22Rv1 (cell line): ENCODE measurements at regions not wholly inside any gene's neighbourhood (a gene's known extent, or its start where the extent isn't known, plus 50 kb on each side); places are given as distances from the start of the nearest gene placed in this dataset.
"Not testable (repeated sequence)": the region's sequence is repeated elsewhere in the genome, so short reads cannot be mapped to it uniquely, and the experiment has no call there.

Experiments used
- H3K27ac ChIP-seq: fragments of 450-650 bp; 2 replicates; pipeline ENCODE4 v1.5.1; 2017
- CTCF ChIP-seq: fragments of 450-650 bp; IDR thresholded peaks from 2 replicates; pipeline ENCODE4 v1.5.1; 2017; ENCODE audit warnings: mild to moderate bottlenecking
- ZFX ChIP-seq: fragments of 450-650 bp; IDR thresholded peaks from 2 replicates; pipeline ENCODE4 v1.6.1; 2017; ENCODE audit warnings: antibody characterized with exemption, borderline replicate concordance

GRCh38 chr5:174935854-174936474, 211.6 kb downstream of the MSX2 start:
- TF ChIP-seq CTCF (peak; percentile 93), ZFX (no peak)
- no peak overlapping the region for H3K27ac ChIP-seq

- not testable (repeated sequence) for H3K27ac ChIP-seq
These were observed 206.7 kb downstream of the MSX2 start for GRCh38 chr5:174931033-174931432.

- H3K27ac ChIP-seq, result no peak overlapping the region
- TF ChIP-seq ZFX (no peak), CTCF (no peak)
These were observed 201.2 kb downstream of the MSX2 start for GRCh38 chr5:174925586-174925985.

- no peak overlapping the region for H3K27ac ChIP-seq
- no peak for TF ChIP-seq CTCF
- TF ChIP-seq ZFX, result no peak
These were observed 198.6 kb downstream of the MSX2 start for GRCh38 chr5:174922955-174923354.

GRCh38 chr5:174920906-174921550, 196.6 kb downstream of the MSX2 start:
- H3K27ac ChIP-seq, result no peak overlapping the region
- TF ChIP-seq ZFX (no peak), CTCF (no peak)

GRCh38 chr5:174919351-174919750, 195.0 kb downstream of the MSX2 start:
- no peak overlapping the region for H3K27ac ChIP-seq
- no peak for TF ChIP-seq ZFX
- no peak for TF ChIP-seq CTCF

GRCh38 chr5:174918655-174919054, 194.3 kb downstream of the MSX2 start:
- H3K27ac ChIP-seq, result no peak overlapping the region
- no peak for TF ChIP-seq ZFX

- TF ChIP-seq ZFX, result no peak
- TF ChIP-seq CTCF, result no peak
- no peak overlapping the region for H3K27ac ChIP-seq
These were observed 193.7 kb downstream of the MSX2 start for GRCh38 chr5:174917976-174918554.

- H3K27ac ChIP-seq, result not testable (repeated sequence)
These were observed 193.1 kb downstream of the MSX2 start for GRCh38 chr5:174917435-174917834.

- H3K27ac ChIP-seq, result not testable (repeated sequence)
These were observed 192.5 kb downstream of the MSX2 start for GRCh38 chr5:174916924-174917323.
